Body of pancreas (tissue), 4 donors: ENCODE measurements at regions not wholly inside any gene's neighbourhood (a gene's known extent, or its start where the extent isn't known, plus 50 kb on each side); places are given as distances from the start of the nearest gene placed in this dataset.
"Not testable (repeated sequence)": the region's sequence is repeated elsewhere in the genome, so short reads cannot be mapped to it uniquely, and the experiment has no call there.

Experiments used
- ATAC-seq: fragments of 150-250 bp; one replicate; pipeline ENCODE4 v1.9.1; 2016
- DNase-seq, 4 donors: peaks; one replicate each; pipeline ENCODE4 v3.0.0-alpha.2; 2019
- H3K27ac ChIP-seq, 4 donors: fragments of 200-600 bp; sonication (generic); 1 replicate in 3 of 4; 2 replicates in 1 of 4; pipeline versions ENCODE4 v1.5.1 to v1.6.1; 2016 to 2019; ENCODE audit warnings: mild to moderate bottlenecking in 1 of 4, mixed read lengths in 1 of 4, moderate library complexity in 1 of 4
- H3K27me3 ChIP-seq, 2 donors: fragments of 200-600 bp; sonication (generic); one replicate each; pipeline ENCODE4 v1.6.0; 2016; ENCODE audit warnings: mild to moderate bottlenecking in 1 of 2
- H3K36me3 ChIP-seq, 2 donors: fragments of 200-600 bp; sonication (generic); replicated peaks in 1 of 2; 2 replicates each; pipeline ENCODE4 v1.5.1; 2016; ENCODE audit warnings: low read depth in 2 of 2; ENCODE audit not compliant: insufficient read depth in 1 of 2
- H3K4me1 ChIP-seq: fragments of 200-600 bp; sonication (generic); one replicate; pipeline ENCODE4 v1.6.0; 2016
- H3K4me3 ChIP-seq, 2 donors: fragments of 200-600 bp; sonication (generic); 1 replicate in 1 of 2; 2 replicates in 1 of 2; pipeline ENCODE4 v1.5.1; 2016 to 2019
- H3K9me3 ChIP-seq, 3 donors: fragments of 200-600 bp; sonication (generic); 1 replicate in 2 of 3; 2 replicates in 1 of 3; pipeline ENCODE4 v1.5.1; 2016
- CTCF ChIP-seq, 7 experiments: fragments of 450-650 bp in 4 of 7; fragments of 200-600 bp in 3 of 7; sonication (generic) in 3 of 7; IDR thresholded peaks; one replicate each; pipeline ENCODE4 v1.5.1; 2016 to 2019; ENCODE audit warnings: antibody characterized with exemption in 7 of 7
- POLR2A ChIP-seq, 3 donors: fragments of 450-650 bp; IDR thresholded peaks; one replicate each; pipeline ENCODE4 v1.6.1; 2016; ENCODE audit warnings: antibody characterized with exemption in 3 of 3, mild to moderate bottlenecking in 2 of 3
- WGBS, 2 donors: methylation state at CpG; one replicate each; pipeline ENCODE4 v1.1.5; 2017; 5-methylcytosine and 5-hydroxymethylcytosine counted together
- intact Hi-C: fragments of 100-400 bp; cut with DNase I; formaldehyde crosslinking; loops from one replicate; pipeline ENCODE4 v1.15.1; 2023

- H3K36me3 ChIP-seq, result no peaks in the 10 kb centered on the region
- intact Hi-C loops, result no loop called here
- no peak for TF ChIP-seq POLR2A (IDR thresholded peaks at IDR 0.05)
- TF ChIP-seq CTCF (IDR thresholded peaks at IDR 0.05), result no peak
- no peak overlapping the region for H3K4me3 ChIP-seq
- H3K4me1 ChIP-seq, result no peaks in the 10 kb centered on the region
- DNase-seq (no peak), ATAC-seq (no peak)
- peaks cover 0 to 11% (median 0%) of the 10 kb centered on the region in 3 donors for H3K9me3 ChIP-seq
- H3K27ac ChIP-seq, result no peak overlapping the region
- no peaks in the 10 kb centered on the region for H3K27me3 ChIP-seq
- WGBS, 2 donors, result 76 to 89% methylated on average over 3 of the region's 3 CpGs
These were observed 834.7 kb downstream of the RAPGEF2 start for GRCh38 chr4:159937595-159937994.

- H3K36me3 ChIP-seq, intact Hi-C loops, H3K4me3 ChIP-seq, H3K9me3 ChIP-seq, H3K27me3 ChIP-seq, H3K27ac ChIP-seq, ATAC-seq, H3K4me1 ChIP-seq, DNase-seq: not testable (repeated sequence)
- 88% methylated on average over 11 of the region's 25 CpGs; no CpG with 5 or more reads in 1 of the 2 donors for WGBS, 2 donors
These were observed 836.8 kb downstream of the RAPGEF2 start for GRCh38 chr4:159939681-159940080.

- Histone ChIP-seq H3K36me3 (no peaks in the 10 kb centered on the region), H3K4me3 (no peak overlapping the region), H3K27me3 (no peaks in the 10 kb centered on the region), H3K27ac (no peak overlapping the region), H3K4me1 (no peaks in the 10 kb centered on the region), H3K9me3 (no peaks in the 10 kb centered on the region)
- DNase-seq, result no peak
- intact Hi-C loops, result no loop called here
- ATAC-seq, result peak; percentile 67
- TF ChIP-seq POLR2A (IDR thresholded peaks at IDR 0.05) (no peak), CTCF (IDR thresholded peaks at IDR 0.05) (no peak)
- 58 to 67% methylated on average over 3 of the region's 3 CpGs for WGBS, 2 donors
These were observed 838.2 kb downstream of the RAPGEF2 start for GRCh38 chr4:159941076-159941475.

- ATAC-seq (no peak), DNase-seq (no peak)
- H3K36me3 ChIP-seq, result no peaks in the 10 kb centered on the region
- no peaks in the 10 kb centered on the region for H3K27me3 ChIP-seq
- no peaks in the 10 kb centered on the region for H3K9me3 ChIP-seq
- no peaks in the 10 kb centered on the region for H3K4me1 ChIP-seq
- TF ChIP-seq CTCF (IDR thresholded peaks at IDR 0.05) (no peak), POLR2A (IDR thresholded peaks at IDR 0.05) (no peak)
- intact Hi-C loops, result no loop called here
- no peak overlapping the region for H3K27ac ChIP-seq
- H3K4me3 ChIP-seq, result no peak overlapping the region
- WGBS, 2 donors, result 90% methylated on average over 4 of the region's 4 CpGs
These were observed 841.6 kb downstream of the RAPGEF2 start for GRCh38 chr4:159944477-159944876.

- no peaks in the 10 kb centered on the region for H3K4me1 ChIP-seq
- H3K27ac ChIP-seq, result no peak overlapping the region
- no peaks in the 10 kb centered on the region for H3K36me3 ChIP-seq
- DNase-seq (no peak), ATAC-seq (peak; percentile 45)
- no peaks in the 10 kb centered on the region for H3K27me3 ChIP-seq
- TF ChIP-seq CTCF (IDR thresholded peaks at IDR 0.05) (peak; percentile 11 to 70 (median 64)), POLR2A (IDR thresholded peaks at IDR 0.05) (no peak)
- 22 to 29% methylated on average over 4 of the region's 4 CpGs for WGBS, 2 donors
- no peak overlapping the region for H3K4me3 ChIP-seq
- no peaks in the 10 kb centered on the region for H3K9me3 ChIP-seq
- intact Hi-C loops, result no loop called here
These were observed 844.2 kb downstream of the RAPGEF2 start for GRCh38 chr4:159946983-159947615.
